ENCODE measurements at regions not wholly inside any gene's neighbourhood (a gene's known extent, or its start where the extent isn't known, plus 50 kb on each side); places are given as distances from the start of the nearest gene placed in this dataset.

- no peak for DNase-seq (ENCODE audit: low spot score)
Observed at GRCh38 chr5:158482125-158482524, 617.6 kb downstream of the EBF1 start.

- no peak for DNase-seq (ENCODE audit: low spot score)
Observed at GRCh38 chr5:158478139-158478538, 619.2 kb upstream of the CLINT1 start.

- no peak for DNase-seq (ENCODE audit: low spot score)
Observed at GRCh38 chr5:158477214-158477613, 618.3 kb upstream of the CLINT1 start.

GRCh38 chr5:158473016-158473635 is 614.2 kb upstream of the CLINT1 start:
- no peak for DNase-seq (ENCODE audit: low spot score)

GRCh38 chr5:158471535-158471924 is 612.6 kb upstream of the CLINT1 start:
- no peak for DNase-seq (ENCODE audit: low spot score)

GRCh38 chr5:158470764-158471534 is 612.0 kb upstream of the CLINT1 start:
- no peak for DNase-seq (ENCODE audit: low spot score)

GRCh38 chr5:158468444-158468843 is 609.5 kb upstream of the CLINT1 start:
- DNase-seq (ENCODE audit: low spot score), result no peak

- DNase-seq (ENCODE audit: low spot score), result no peak
Observed at GRCh38 chr5:158466191-158466590, 607.2 kb upstream of the CLINT1 start.

GRCh38 chr5:158465086-158465972 is 606.4 kb upstream of the CLINT1 start:
- no peak for DNase-seq (ENCODE audit: low spot score)

GRCh38 chr5:158464383-158464782 is 605.4 kb upstream of the CLINT1 start:
- DNase-seq (ENCODE audit: low spot score), result no peak

GRCh38 chr5:158463938-158464337 is 605.0 kb upstream of the CLINT1 start:
- DNase-seq (ENCODE audit: low spot score), result no peak

- DNase-seq (ENCODE audit: low spot score), result no peak
Observed at GRCh38 chr5:158463188-158463587, 604.2 kb upstream of the CLINT1 start.

GRCh38 chr5:158462349-158463114 is 603.6 kb upstream of the CLINT1 start:
- no peak for DNase-seq (ENCODE audit: low spot score)

GRCh38 chr5:158461240-158461854 is 602.4 kb upstream of the CLINT1 start:
- DNase-seq (ENCODE audit: low spot score), result no peak

- DNase-seq (ENCODE audit: low spot score), result no peak
Observed at GRCh38 chr5:158458086-158458485, 599.1 kb upstream of the CLINT1 start.

- no peak for DNase-seq (ENCODE audit: low spot score)
Observed at GRCh38 chr5:158456756-158457155, 597.8 kb upstream of the CLINT1 start.

- DNase-seq (ENCODE audit: low spot score), result no peak
Observed at GRCh38 chr5:158456241-158456640, 597.3 kb upstream of the CLINT1 start.

- no peak for DNase-seq (ENCODE audit: low spot score)
Observed at GRCh38 chr5:158451993-158452672, 593.2 kb upstream of the CLINT1 start.

- DNase-seq (ENCODE audit: low spot score), result no peak
Observed at GRCh38 chr5:158451203-158451992, 592.5 kb upstream of the CLINT1 start.

- DNase-seq (ENCODE audit: low spot score), result no peak
Observed at GRCh38 chr5:158450751-158451171, 591.8 kb upstream of the CLINT1 start.
